ENCODE measurements at regions not wholly inside any gene's neighbourhood (a gene's known extent, or its start where the extent isn't known, plus 50 kb on each side); places are given as distances from the start of the nearest gene placed in this dataset.
"Not testable (repeated sequence)": the region's sequence is repeated elsewhere in the genome, so short reads cannot be mapped to it uniquely, and the experiment has no call there.

- H3K4me3 ChIP-seq (ENCODE audit: low read depth, low read length), result no peak overlapping the region
- DNase-seq (ENCODE audit: low read depth, low spot score), result no peak
- CTCF ChIA-PET, result interaction anchor here (1.7 kb wide), 1 partner anchor 32 kb away, joined by 5 read pairs; no protein-coding TSS in a partner anchor
- TF ChIP-seq, protein P1, sequence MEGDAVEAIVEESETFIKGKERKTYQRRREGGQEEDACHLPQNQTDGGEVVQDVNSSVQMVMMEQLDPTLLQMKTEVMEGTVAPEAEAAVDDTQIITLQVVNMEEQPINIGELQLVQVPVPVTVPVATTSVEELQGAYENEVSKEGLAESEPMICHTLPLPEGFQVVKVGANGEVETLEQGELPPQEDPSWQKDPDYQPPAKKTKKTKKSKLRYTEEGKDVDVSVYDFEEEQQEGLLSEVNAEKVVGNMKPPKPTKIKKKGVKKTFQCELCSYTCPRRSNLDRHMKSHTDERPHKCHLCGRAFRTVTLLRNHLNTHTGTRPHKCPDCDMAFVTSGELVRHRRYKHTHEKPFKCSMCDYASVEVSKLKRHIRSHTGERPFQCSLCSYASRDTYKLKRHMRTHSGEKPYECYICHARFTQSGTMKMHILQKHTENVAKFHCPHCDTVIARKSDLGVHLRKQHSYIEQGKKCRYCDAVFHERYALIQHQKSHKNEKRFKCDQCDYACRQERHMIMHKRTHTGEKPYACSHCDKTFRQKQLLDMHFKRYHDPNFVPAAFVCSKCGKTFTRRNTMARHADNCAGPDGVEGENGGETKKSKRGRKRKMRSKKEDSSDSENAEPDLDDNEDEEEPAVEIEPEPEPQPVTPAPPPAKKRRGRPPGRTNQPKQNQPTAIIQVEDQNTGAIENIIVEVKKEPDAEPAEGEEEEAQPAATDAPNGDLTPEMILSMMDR (IDR thresholded peaks at IDR 0.05; ENCODE audit: low read depth, low read length), result no peak
- no peak overlapping the region for H3K27ac ChIP-seq (ENCODE audit: low read depth, low read length)
- POLR2A ChIA-PET, result no interaction called here
- no peaks in the 10 kb centered on the region for H3K9me3 ChIP-seq (ENCODE audit: control insufficient read depth, insufficient read depth, low read length)
- H3K27me3 ChIP-seq (ENCODE audit: control insufficient read depth, insufficient read depth, low read length), result no peaks in the 10 kb centered on the region
Measured at GRCh38 chr4:100340512-100341485, 150.5 kb upstream of the DDIT4L start.

DNA sequence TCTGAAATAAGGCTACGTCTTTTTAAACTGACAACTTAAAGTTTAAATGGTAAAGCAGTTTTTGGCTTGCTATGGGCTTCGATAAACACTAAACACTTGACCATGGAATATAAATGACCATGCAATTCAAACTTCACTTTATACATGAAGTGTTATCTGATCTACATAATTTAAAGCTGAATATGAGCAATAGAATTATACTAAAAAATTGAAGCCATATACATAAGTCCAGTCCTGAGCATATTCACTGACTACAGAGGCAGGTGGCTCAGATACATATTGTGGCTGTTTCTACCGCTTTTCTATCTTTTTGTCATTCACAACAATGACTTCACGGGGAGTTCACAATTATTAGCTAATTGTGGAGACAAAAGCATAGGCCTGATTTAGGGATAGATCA, 149.6 kb upstream of the DDIT4L start:
- CTCF ChIA-PET, result interaction anchor here (1.7 kb wide), 1 partner anchor 33 kb away, joined by 5 read pairs; no protein-coding TSS in a partner anchor
- Histone ChIP-seq H3K4me3 (ENCODE audit: low read depth, low read length) (no peak overlapping the region), H3K27me3 (ENCODE audit: control insufficient read depth, insufficient read depth, low read length) (no peaks in the 10 kb centered on the region), H3K9me3 (ENCODE audit: control insufficient read depth, insufficient read depth, low read length) (no peaks in the 10 kb centered on the region), H3K27ac (ENCODE audit: low read depth, low read length) (no peak overlapping the region)
- POLR2A ChIA-PET, result no interaction called here
- DNase-seq (ENCODE audit: low read depth, low spot score), result no peak
- TF ChIP-seq, protein P1 (IDR thresholded peaks at IDR 0.05; ENCODE audit: low read depth, low read length), result no peak

DNA sequence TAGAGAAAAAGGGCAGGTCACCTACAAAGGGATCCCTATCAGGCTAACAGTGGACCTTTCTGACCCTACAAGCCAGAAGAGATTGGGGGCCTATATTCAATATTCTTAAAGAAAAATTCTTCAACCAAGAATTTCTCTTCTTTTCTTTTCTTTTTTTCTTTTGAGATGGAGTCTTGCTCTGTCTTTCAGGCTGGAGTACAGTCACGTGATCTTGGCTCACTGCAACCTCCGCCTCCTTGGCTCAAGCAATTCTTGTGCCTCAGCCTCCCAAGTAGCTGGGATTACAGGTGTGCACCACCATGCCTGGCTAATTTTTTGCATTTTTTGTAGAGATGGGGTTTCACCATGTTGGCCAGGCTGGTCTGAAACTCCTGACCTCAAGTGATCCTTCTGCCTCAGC, 143.2 kb upstream of the DDIT4L start:
- CTCF ChIA-PET, result not testable (repeated sequence)

DNA sequence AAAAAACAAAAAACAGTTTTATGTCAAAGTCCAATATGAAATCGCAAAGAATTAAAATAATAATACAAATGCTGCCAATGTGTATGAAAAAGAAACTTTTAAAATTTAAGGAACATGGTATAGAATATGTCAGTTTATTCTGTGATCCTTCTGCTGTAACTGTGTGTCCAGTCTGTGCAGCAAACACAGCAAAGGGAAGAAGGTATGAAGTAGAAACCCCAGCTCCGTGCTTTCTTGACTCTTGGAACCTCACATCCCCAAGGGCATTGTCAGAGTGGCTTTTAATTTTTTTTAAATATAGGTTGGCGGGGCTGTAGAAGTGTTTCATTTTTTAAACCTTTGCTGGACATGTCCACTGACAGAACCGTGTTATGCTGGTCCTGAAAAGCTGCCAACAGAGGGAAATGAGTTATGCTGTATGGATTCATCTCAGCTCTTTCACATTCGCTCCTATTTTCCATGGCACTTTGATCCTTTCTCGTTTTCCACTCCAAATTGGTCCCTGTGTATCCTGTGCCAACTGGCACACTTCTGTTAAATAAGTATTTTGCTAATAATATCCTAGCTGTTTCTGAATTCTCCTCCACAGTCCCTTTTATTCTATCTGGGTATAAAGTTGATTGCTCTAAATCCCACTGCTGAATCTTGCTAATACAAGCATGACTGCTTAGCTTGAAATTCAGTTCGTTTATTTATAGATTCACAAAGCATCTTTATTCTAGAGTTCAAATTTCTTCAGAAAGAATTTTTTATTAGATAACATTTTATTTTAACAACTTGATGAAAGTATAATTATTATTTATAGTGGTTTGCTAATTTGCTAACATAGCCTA, 127.0 kb upstream of the DDIT4L start:
- no peak for DNase-seq (ENCODE audit: low read depth, low spot score)
- H3K9me3 ChIP-seq (ENCODE audit: control insufficient read depth, insufficient read depth, low read length), result no peaks in the 10 kb centered on the region
- no peak overlapping the region for H3K4me3 ChIP-seq (ENCODE audit: low read depth, low read length)
- ChIA-PET CTCF (no interaction called here), POLR2A (interaction anchor here (0.6 kb wide), 1 partner anchor 500 kb away, joined by 5 read pairs; no protein-coding TSS in a partner anchor)
- TF ChIP-seq, protein P1 (IDR thresholded peaks at IDR 0.05; ENCODE audit: low read depth, low read length), result no peak
- no peak overlapping the region for H3K27ac ChIP-seq (ENCODE audit: low read depth, low read length)
- no peaks in the 10 kb centered on the region for H3K27me3 ChIP-seq (ENCODE audit: control insufficient read depth, insufficient read depth, low read length)

More for the DNA sequence above, 143.2 kb upstream of the DDIT4L start:
- H3K27me3 ChIP-seq (ENCODE audit: control insufficient read depth, insufficient read depth, low read length); POLR2A ChIA-PET; H3K27ac ChIP-seq (ENCODE audit: low read depth, low read length); H3K9me3 ChIP-seq (ENCODE audit: control insufficient read depth, insufficient read depth, low read length); H3K4me3 ChIP-seq (ENCODE audit: low read depth, low read length); DNase-seq (ENCODE audit: low read depth, low spot score): not testable (repeated sequence)

DNA sequence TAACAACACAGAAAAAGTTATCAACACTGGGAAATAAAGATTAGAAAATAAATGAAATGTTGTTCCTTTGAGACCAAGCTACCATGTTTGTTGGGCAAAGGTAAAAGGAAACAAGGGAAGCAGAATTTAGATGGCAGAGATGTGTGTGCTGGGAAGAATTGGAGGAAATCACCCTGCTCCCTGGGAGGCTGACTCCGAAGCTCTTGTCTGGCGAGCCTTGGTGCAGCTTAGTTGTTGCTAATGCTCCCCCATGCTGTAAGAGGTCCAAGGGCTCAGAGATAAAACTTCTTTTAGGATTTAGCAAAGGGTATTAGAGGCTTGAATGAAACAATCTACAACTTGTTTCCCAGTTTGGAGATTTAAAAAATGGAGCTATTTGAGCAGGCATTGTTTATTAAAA, 123.8 kb upstream of the DDIT4L start:
- H3K27me3 ChIP-seq (ENCODE audit: control insufficient read depth, insufficient read depth, low read length), result no peaks in the 10 kb centered on the region
- H3K4me3 ChIP-seq (ENCODE audit: low read depth, low read length), result no peak overlapping the region
- ChIA-PET CTCF (interaction anchor here (1.8 kb wide), 1 partner anchor 221 kb away, joined by 8 read pairs; no protein-coding TSS in a partner anchor), POLR2A (no interaction called here)
- DNase-seq (ENCODE audit: low read depth, low spot score), result no peak
- no peak overlapping the region for H3K27ac ChIP-seq (ENCODE audit: low read depth, low read length)
- H3K9me3 ChIP-seq (ENCODE audit: control insufficient read depth, insufficient read depth, low read length), result no peaks in the 10 kb centered on the region
- TF ChIP-seq, protein P1 (IDR thresholded peaks at IDR 0.05; ENCODE audit: low read depth, low read length), result no peak

Measured in AG04450 (cell line).